Osteoblast (primary cell): ENCODE measurements at regions not wholly inside any gene's neighbourhood (a gene's known extent, or its start where the extent isn't known, plus 50 kb on each side); places are given as distances from the start of the nearest gene placed in this dataset.

Experiments
- DNase-seq: peaks from one replicate; pipeline ENCODE4 v3.0.0; 2011; ENCODE audit warnings: low spot score, mixed read lengths; ENCODE audit not compliant: insufficient read length; ENCODE audit errors: missing footprints
- H2AFZ ChIP-seq: 2 replicates; pipeline ENCODE4 v1.6.0; 2011; ENCODE audit warnings: mild to moderate bottlenecking, low read length
- H3K27ac ChIP-seq: 2 replicates; pipeline ENCODE4 v1.5.1; 2011; ENCODE audit warnings: mild to moderate bottlenecking, low read depth, low read length, moderate library complexity
- H3K27me3 ChIP-seq: 2 replicates; pipeline ENCODE4 v1.6.0; 2012; ENCODE audit warnings: mild to moderate bottlenecking, control low read depth, inconsistent platforms, low read length, moderate library complexity; ENCODE audit not compliant: insufficient read depth
- H3K36me3 ChIP-seq: 2 replicates; pipeline ENCODE4 v1.5.1; 2011; ENCODE audit warnings: mild to moderate bottlenecking, low read length, control low read depth, moderate library complexity; ENCODE audit not compliant: insufficient read depth
- H3K4me1 ChIP-seq: 2 replicates; pipeline ENCODE4 v1.5.1; 2011; ENCODE audit warnings: mild to moderate bottlenecking, low read length, control low read depth, moderate library complexity; ENCODE audit not compliant: insufficient read depth
- H3K4me2 ChIP-seq: 2 replicates; pipeline ENCODE4 v1.6.0; 2011; ENCODE audit warnings: mild to moderate bottlenecking, low read length; ENCODE audit not compliant: insufficient read depth
- H3K4me3 ChIP-seq: fragments of 200-600 bp; sonication (generic); 3 replicates; pipeline ENCODE4 v1.5.1; 2012; ENCODE audit warnings: mild to moderate bottlenecking, low read length, inconsistent platforms; ENCODE audit not compliant: insufficient read depth
- H3K79me2 ChIP-seq: 2 replicates; pipeline ENCODE4 v1.6.0; 2012; ENCODE audit warnings: mild to moderate bottlenecking, low read length, control low read depth, inconsistent platforms; ENCODE audit not compliant: insufficient read depth
- H3K9me3 ChIP-seq: 2 replicates; pipeline ENCODE4 v1.5.1; 2011; ENCODE audit warnings: low read depth, low read length, control low read depth
- H4K20me1 ChIP-seq: 2 replicates; pipeline ENCODE4 v1.6.0; 2012; ENCODE audit warnings: mild to moderate bottlenecking, low read length, control low read depth; ENCODE audit not compliant: insufficient read depth
- CTCF ChIP-seq: IDR thresholded peaks from 2 replicates; pipeline ENCODE4 v1.5.1; 2011; ENCODE audit warnings: mild to moderate bottlenecking, low read depth, low read length, moderate library complexity; ENCODE audit errors: extremely low read depth

- Histone ChIP-seq H3K9me3 (no peaks in the 10 kb centered on the region), H3K27ac (no peak overlapping the region), H3K4me2 (no peak overlapping the region), H3K27me3 (no peaks in the 10 kb centered on the region), H2AFZ (no peak overlapping the region), H3K4me1 (no peaks in the 10 kb centered on the region), H3K4me3 (no peak overlapping the region), H4K20me1 (peaks cover 28% of the 10 kb centered on the region), H3K36me3 (no peaks in the 10 kb centered on the region), H3K79me2 (peaks cover 2% of the 10 kb centered on the region)
- peak; percentile 58 for TF ChIP-seq CTCF
- DNase-seq = peak; percentile 95
Measured at GRCh38 chr16:85416228-85417109, 196.7 kb upstream of the GSE1 start.

GRCh38 chr16:85417156-85417860 lies 195.8 kb upstream of the GSE1 start:
- no peak overlapping the region for H3K4me3 ChIP-seq
- no peak overlapping the region for H3K4me2 ChIP-seq
- no peak for DNase-seq
- H2AFZ ChIP-seq = no peak overlapping the region
- H3K27ac ChIP-seq = no peak overlapping the region
- H3K4me1 ChIP-seq = no peaks in the 10 kb centered on the region
- no peaks in the 10 kb centered on the region for H3K27me3 ChIP-seq
- peaks cover 28% of the 10 kb centered on the region for H4K20me1 ChIP-seq
- peaks cover 2% of the 10 kb centered on the region for H3K79me2 ChIP-seq
- no peak for TF ChIP-seq CTCF
- no peaks in the 10 kb centered on the region for H3K9me3 ChIP-seq
- H3K36me3 ChIP-seq = no peaks in the 10 kb centered on the region

- Histone ChIP-seq H3K36me3 (no peaks in the 10 kb centered on the region), H3K4me1 (no peaks in the 10 kb centered on the region), H2AFZ (no peak overlapping the region), H3K4me3 (no peak overlapping the region), H3K27me3 (no peaks in the 10 kb centered on the region), H3K9me3 (no peaks in the 10 kb centered on the region), H4K20me1 (peaks cover 28% of the 10 kb centered on the region), H3K27ac (no peak overlapping the region), H3K79me2 (peaks cover 2% of the 10 kb centered on the region), H3K4me2 (no peak overlapping the region)
- TF ChIP-seq CTCF = no peak
- DNase-seq = no peak
Measured at GRCh38 chr16:85418978-85419491, 194.1 kb upstream of the GSE1 start.
